ENCODE measurements at regions not wholly inside any gene's neighbourhood (a gene's known extent, or its start where the extent isn't known, plus 50 kb on each side); places are given as distances from the start of the nearest gene placed in this dataset.

DNA sequence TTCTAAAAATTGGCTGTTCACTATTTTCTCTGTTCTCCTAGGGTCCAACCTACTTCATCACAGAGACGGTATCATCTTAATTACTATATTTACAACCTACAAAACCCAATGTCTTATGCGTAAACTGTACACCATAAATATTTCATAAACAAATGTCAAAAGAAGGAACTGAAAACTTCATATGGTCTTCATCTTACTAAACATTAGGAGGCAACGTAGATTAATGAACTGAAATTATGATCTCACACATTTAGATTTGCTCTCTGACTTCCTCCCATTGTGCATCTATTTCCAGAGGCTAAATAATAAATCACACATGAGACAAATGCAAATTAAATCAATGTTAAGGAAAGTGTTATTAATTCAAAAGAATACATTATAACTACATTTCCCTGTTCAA is 1850.6 kb upstream of the SEL1L start:
- H3K4me3 ChIP-seq = no peak overlapping the region
- no peaks in the 10 kb centered on the region for H3K9me3 ChIP-seq
- no peak for DNase-seq
- intact Hi-C loops (cut with DNase I; ENCODE audit: low total_unique reads) = no loop called here
- TF ChIP-seq, protein P1, sequence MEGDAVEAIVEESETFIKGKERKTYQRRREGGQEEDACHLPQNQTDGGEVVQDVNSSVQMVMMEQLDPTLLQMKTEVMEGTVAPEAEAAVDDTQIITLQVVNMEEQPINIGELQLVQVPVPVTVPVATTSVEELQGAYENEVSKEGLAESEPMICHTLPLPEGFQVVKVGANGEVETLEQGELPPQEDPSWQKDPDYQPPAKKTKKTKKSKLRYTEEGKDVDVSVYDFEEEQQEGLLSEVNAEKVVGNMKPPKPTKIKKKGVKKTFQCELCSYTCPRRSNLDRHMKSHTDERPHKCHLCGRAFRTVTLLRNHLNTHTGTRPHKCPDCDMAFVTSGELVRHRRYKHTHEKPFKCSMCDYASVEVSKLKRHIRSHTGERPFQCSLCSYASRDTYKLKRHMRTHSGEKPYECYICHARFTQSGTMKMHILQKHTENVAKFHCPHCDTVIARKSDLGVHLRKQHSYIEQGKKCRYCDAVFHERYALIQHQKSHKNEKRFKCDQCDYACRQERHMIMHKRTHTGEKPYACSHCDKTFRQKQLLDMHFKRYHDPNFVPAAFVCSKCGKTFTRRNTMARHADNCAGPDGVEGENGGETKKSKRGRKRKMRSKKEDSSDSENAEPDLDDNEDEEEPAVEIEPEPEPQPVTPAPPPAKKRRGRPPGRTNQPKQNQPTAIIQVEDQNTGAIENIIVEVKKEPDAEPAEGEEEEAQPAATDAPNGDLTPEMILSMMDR (IDR thresholded peaks at IDR 0.05) = no peak
- no peak for TF ChIP-seq POLR2AphosphoS5 (IDR thresholded peaks at IDR 0.05)
- TF ChIP-seq EP300 (IDR thresholded peaks at IDR 0.05; ENCODE audit: low read depth) = no peak
- no peak for TF ChIP-seq POLR2A (IDR thresholded peaks at IDR 0.05)
- no peak overlapping the region for H3K27ac ChIP-seq
- no peaks in the 10 kb centered on the region for H3K4me1 ChIP-seq
- in situ Hi-C loops (cut with MboI; ENCODE audit: low pct_ligation_motif_present in 1 of 4, low pct_unique_long_range_greater_than_20kb in 1 of 4, low sequenced_read_pairs in 3 of 4) = no loop called here
- WGBS, 2 donors (ENCODE audit: low coverage in 1 of 2) = 63 to 64% methylated on average over 2 to 3 of the region's 3 CpGs
- H3K36me3 ChIP-seq = no peaks in the 10 kb centered on the region
- no peaks in the 10 kb centered on the region for H3K27me3 ChIP-seq

GRCh38 chr14:83395321-83395720 is 1861.7 kb upstream of the SEL1L start:
- no peaks in the 10 kb centered on the region for H3K36me3 ChIP-seq
- H3K27me3 ChIP-seq = no peaks in the 10 kb centered on the region
- WGBS, 2 donors (ENCODE audit: low coverage in 1 of 2) = 72 to 78% methylated on average over 2 of the region's 2 CpGs
- TF ChIP-seq EP300 (IDR thresholded peaks at IDR 0.05; ENCODE audit: low read depth) = no peak
- no peak for TF ChIP-seq POLR2A (IDR thresholded peaks at IDR 0.05)
- TF ChIP-seq, protein P1 (IDR thresholded peaks at IDR 0.05) = no peak
- no peak for TF ChIP-seq POLR2AphosphoS5 (IDR thresholded peaks at IDR 0.05)
- no peak overlapping the region for H3K27ac ChIP-seq
- H3K4me1 ChIP-seq = no peaks in the 10 kb centered on the region
- no peak overlapping the region for H3K4me3 ChIP-seq
- DNase-seq = no peak
- H3K9me3 ChIP-seq = no peaks in the 10 kb centered on the region
- in situ Hi-C loops (cut with MboI; ENCODE audit: low pct_ligation_motif_present in 1 of 4, low pct_unique_long_range_greater_than_20kb in 1 of 4, low sequenced_read_pairs in 3 of 4) = no loop called here
- intact Hi-C loops (cut with DNase I; ENCODE audit: low total_unique reads) = no loop called here

DNA sequence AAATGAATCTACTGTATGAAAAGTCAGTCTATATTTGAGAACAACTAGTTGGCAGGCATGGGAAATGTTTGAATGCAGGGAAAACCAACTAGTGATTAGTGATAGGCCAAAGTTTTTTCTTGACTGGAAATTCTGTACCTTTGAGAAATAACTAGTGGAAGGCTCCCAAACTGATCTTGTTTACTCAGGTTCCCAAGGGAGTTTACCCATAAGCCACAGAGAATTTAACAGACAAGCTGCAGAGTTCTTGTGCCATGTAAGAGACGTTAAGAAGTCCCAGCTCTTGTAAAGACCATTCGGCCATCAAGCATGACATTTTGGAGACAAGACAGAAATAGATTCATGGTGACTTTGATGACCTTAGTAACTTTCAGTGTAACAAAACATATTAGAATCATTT is 1882.8 kb upstream of the SEL1L start:
- in situ Hi-C loops (cut with MboI; ENCODE audit: low pct_ligation_motif_present in 1 of 4, low pct_unique_long_range_greater_than_20kb in 1 of 4, low sequenced_read_pairs in 3 of 4) (no loop called here), intact Hi-C loops (cut with DNase I; ENCODE audit: low total_unique reads) (no loop called here)
- no peaks in the 10 kb centered on the region for H3K9me3 ChIP-seq
- WGBS, 2 donors (ENCODE audit: low coverage in 1 of 2) = 74 to 93% methylated on average over 2 of the region's 2 CpGs
- H3K4me1 ChIP-seq = peaks cover 0 to 6% (median 0%) of the 10 kb centered on the region in 4 donors
- no peak for DNase-seq
- H3K27ac ChIP-seq = no peak overlapping the region
- TF ChIP-seq, protein P1 (IDR thresholded peaks at IDR 0.05) = no peak
- TF ChIP-seq EP300 (IDR thresholded peaks at IDR 0.05; ENCODE audit: low read depth) = no peak
- no peak for TF ChIP-seq POLR2A (IDR thresholded peaks at IDR 0.05)
- no peak for TF ChIP-seq POLR2AphosphoS5 (IDR thresholded peaks at IDR 0.05)
- no peaks in the 10 kb centered on the region for H3K27me3 ChIP-seq
- H3K4me3 ChIP-seq = no peak overlapping the region
- no peaks in the 10 kb centered on the region for H3K36me3 ChIP-seq

- in situ Hi-C loops (cut with MboI; ENCODE audit: low pct_ligation_motif_present in 1 of 4, low pct_unique_long_range_greater_than_20kb in 1 of 4, low sequenced_read_pairs in 3 of 4) (no loop called here), intact Hi-C loops (cut with DNase I; ENCODE audit: low total_unique reads) (no loop called here)
- no peaks in the 10 kb centered on the region for H3K36me3 ChIP-seq
- peaks cover 0 to 6% (median 0%) of the 10 kb centered on the region in 4 donors for H3K4me1 ChIP-seq
- 27% methylated on average over 4 of the region's 4 CpGs for WGBS, 2 donors (ENCODE audit: low coverage in 1 of 2)
- H3K4me3 ChIP-seq = no peak overlapping the region
- no peaks in the 10 kb centered on the region for H3K27me3 ChIP-seq
- no peak overlapping the region for H3K27ac ChIP-seq
- TF ChIP-seq, protein P1 (IDR thresholded peaks at IDR 0.05) = no peak
- TF ChIP-seq POLR2A (IDR thresholded peaks at IDR 0.05) (no peak), POLR2AphosphoS5 (IDR thresholded peaks at IDR 0.05) (no peak), EP300 (IDR thresholded peaks at IDR 0.05; ENCODE audit: low read depth) (no peak)
- H3K9me3 ChIP-seq = no peaks in the 10 kb centered on the region
- no peak for DNase-seq
Observed at GRCh38 chr14:83419420-83419819, 1885.8 kb upstream of the SEL1L start.

All from transverse colon (tissue), 4 donors.